CD4-positive, alpha-beta T cell (primary cell): ENCODE measurements at regions not wholly inside any gene's neighbourhood (a gene's known extent, or its start where the extent isn't known, plus 50 kb on each side); places are given as distances from the start of the nearest gene placed in this dataset.

Experiments
- ATAC-seq: fragments of 200-7000 bp; cut with Tn5 transposase; one replicate; pipeline ENCODE4 v1.10.0; 2022; ENCODE audit warnings: mild to moderate bottlenecking; ENCODE audit not compliant: poor library complexity
- CTCF ChIA-PET: fragments of 350-600 bp; sonication (Branson Sonifier 250); formaldehyde crosslinking; loops from one replicate; lab custom pipeline; 2021; ENCODE audit warnings: antibody characterized with exemption, inconsistent platforms; lab: Charles Lee
- POLR2A ChIA-PET: fragments of 350-600 bp; sonication (Branson Sonifier 250); formaldehyde crosslinking; loops from one replicate; lab custom pipeline; 2021; ENCODE audit warnings: antibody characterized with exemption, inconsistent platforms; lab: Charles Lee
- DNase-seq, 14 experiments: peaks; one replicate each; pipeline ENCODE4 v3.0.0-alpha.2; 2013 to 2020; ENCODE audit warnings: mixed read lengths in 2 of 14
- H3K27ac ChIP-seq, 2 donors: one replicate each; pipeline versions ENCODE4 v1.5.1 to v1.7.0; 2013; ENCODE audit warnings: low read length in 2 of 2, low read depth in 1 of 2, mild to moderate bottlenecking in 1 of 2
- H3K27me3 ChIP-seq, 2 experiments: 1 replicate in 1 of 2; 2 replicates in 1 of 2; pipeline versions ENCODE4 v1.6.1 to v1.7.0; 2013; ENCODE audit warnings: low read length in 2 of 2, control low read depth in 1 of 2, mild to moderate bottlenecking in 1 of 2, moderate library complexity in 1 of 2; ENCODE audit not compliant: insufficient read depth in 2 of 2, control insufficient read depth in 1 of 2
- H3K36me3 ChIP-seq: one replicate; pipeline ENCODE4 v1.6.1; 2013; ENCODE audit warnings: low read length, control low read depth; ENCODE audit not compliant: insufficient read depth
- H3K4me1 ChIP-seq: one replicate; pipeline ENCODE4 v1.6.1; 2013; ENCODE audit warnings: low read length, control low read depth; ENCODE audit not compliant: insufficient read depth
- H3K4me3 ChIP-seq: one replicate; pipeline ENCODE4 v1.5.1; 2013; ENCODE audit warnings: mild to moderate bottlenecking, low read length, moderate library complexity
- H3K9me3 ChIP-seq, 2 experiments: 1 replicate in 1 of 2; 2 replicates in 1 of 2; pipeline versions ENCODE4 v1.6.1 to v1.7.0; 2013; ENCODE audit warnings: low read length in 2 of 2, mild to moderate bottlenecking in 2 of 2, control low read depth in 1 of 2, moderate library complexity in 1 of 2; ENCODE audit not compliant: control insufficient read depth in 1 of 2, insufficient read depth in 1 of 2
- H3K27ac Mint-ChIP-seq: one replicate; pipeline ENCODE4 v1.8.0; 2020; ENCODE audit warnings: mixed read lengths
- H3K27me3 Mint-ChIP-seq: one replicate; pipeline ENCODE4 v1.8.0; 2021; ENCODE audit warnings: mixed read lengths
- H3K36me3 Mint-ChIP-seq: one replicate; pipeline ENCODE4 v1.8.0; 2021; ENCODE audit warnings: low read depth, mixed read lengths
- H3K4me1 Mint-ChIP-seq: one replicate; pipeline ENCODE4 v1.8.0; 2021; ENCODE audit warnings: low read depth, mixed read lengths
- H3K4me3 Mint-ChIP-seq: one replicate; pipeline ENCODE4 v1.8.0; 2020; ENCODE audit warnings: mild to moderate bottlenecking, mixed read lengths
- H3K9me3 Mint-ChIP-seq: one replicate; pipeline ENCODE4 v1.8.0; 2020; ENCODE audit warnings: mixed read lengths
- intact Hi-C, 2 experiments: fragments of 100-400 bp; cut with DNase I in 1 of 2; cut with micrococcal nuclease in 1 of 2; formaldehyde crosslinking; loops; one replicate each; pipeline versions ENCODE4 v1.15.1 to v1.9.0; 2023 to 2025; cut with DNase I, micrococcal nuclease
- TF ChIP-seq, protein P1 (sequence below): fragments of 200-600 bp; IDR thresholded peaks from one replicate; pipeline ENCODE4 v1.8.0; 2022; ENCODE audit warnings: antibody characterized with exemption, mild to moderate bottlenecking

DNA sequence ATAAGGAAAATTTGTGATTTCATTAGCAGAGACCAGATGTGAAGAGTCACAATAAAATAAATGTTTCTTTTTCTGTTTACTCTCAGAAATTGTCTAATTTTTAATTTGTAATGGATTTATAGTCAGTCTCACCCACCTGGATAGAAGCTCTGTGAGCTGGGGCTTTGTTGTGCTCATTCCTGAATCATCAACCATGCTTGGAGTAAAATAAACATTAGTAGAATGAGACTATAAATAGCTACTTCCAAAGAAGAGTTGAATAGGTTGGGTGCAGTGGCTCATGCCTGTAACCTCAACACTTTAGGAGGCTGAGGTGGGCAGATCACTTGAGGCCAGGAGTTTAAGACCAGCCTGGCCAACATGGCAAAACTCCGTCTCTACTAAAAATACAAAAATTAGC, 185.3 kb upstream of the FBXO33 start:
- no peaks in the 10 kb centered on the region for H3K4me1 Mint-ChIP-seq
- ChIA-PET CTCF (no interaction called here), POLR2A (no interaction called here)
- ATAC-seq (no peak), DNase-seq (no peak)
- H3K4me3 ChIP-seq: no peak overlapping the region
- TF ChIP-seq, protein P1, sequence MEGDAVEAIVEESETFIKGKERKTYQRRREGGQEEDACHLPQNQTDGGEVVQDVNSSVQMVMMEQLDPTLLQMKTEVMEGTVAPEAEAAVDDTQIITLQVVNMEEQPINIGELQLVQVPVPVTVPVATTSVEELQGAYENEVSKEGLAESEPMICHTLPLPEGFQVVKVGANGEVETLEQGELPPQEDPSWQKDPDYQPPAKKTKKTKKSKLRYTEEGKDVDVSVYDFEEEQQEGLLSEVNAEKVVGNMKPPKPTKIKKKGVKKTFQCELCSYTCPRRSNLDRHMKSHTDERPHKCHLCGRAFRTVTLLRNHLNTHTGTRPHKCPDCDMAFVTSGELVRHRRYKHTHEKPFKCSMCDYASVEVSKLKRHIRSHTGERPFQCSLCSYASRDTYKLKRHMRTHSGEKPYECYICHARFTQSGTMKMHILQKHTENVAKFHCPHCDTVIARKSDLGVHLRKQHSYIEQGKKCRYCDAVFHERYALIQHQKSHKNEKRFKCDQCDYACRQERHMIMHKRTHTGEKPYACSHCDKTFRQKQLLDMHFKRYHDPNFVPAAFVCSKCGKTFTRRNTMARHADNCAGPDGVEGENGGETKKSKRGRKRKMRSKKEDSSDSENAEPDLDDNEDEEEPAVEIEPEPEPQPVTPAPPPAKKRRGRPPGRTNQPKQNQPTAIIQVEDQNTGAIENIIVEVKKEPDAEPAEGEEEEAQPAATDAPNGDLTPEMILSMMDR: no peak
- no peaks in the 10 kb centered on the region for H3K27me3 Mint-ChIP-seq
- H3K4me3 Mint-ChIP-seq: no peak overlapping the region
- peaks cover 0 to 9% of the 10 kb centered on the region in 2 experiments for H3K9me3 ChIP-seq
- H3K27ac ChIP-seq: no peak overlapping the region
- H3K27me3 ChIP-seq: no peaks in the 10 kb centered on the region
- H3K36me3 ChIP-seq: no peaks in the 10 kb centered on the region
- no peaks in the 10 kb centered on the region for H3K4me1 ChIP-seq
- intact Hi-C loops: no loop called here
- no peaks in the 10 kb centered on the region for H3K36me3 Mint-ChIP-seq
- peaks cover 13% of the 10 kb centered on the region for H3K9me3 Mint-ChIP-seq
- no peak overlapping the region for H3K27ac Mint-ChIP-seq

GRCh38 chr14:39615352-39615751, 183.1 kb upstream of the FBXO33 start:
- Mint-ChIP-seq H3K27me3 (no peaks in the 10 kb centered on the region), H3K9me3 (peaks cover 11% of the 10 kb centered on the region), H3K27ac (no peak overlapping the region), H3K36me3 (no peaks in the 10 kb centered on the region), H3K4me1 (no peaks in the 10 kb centered on the region), H3K4me3 (no peak overlapping the region)
- no peak for ATAC-seq
- CTCF ChIA-PET: no interaction called here
- DNase-seq: no peak
- Histone ChIP-seq H3K27me3 (no peaks in the 10 kb centered on the region), H3K4me1 (no peaks in the 10 kb centered on the region), H3K4me3 (no peak overlapping the region), H3K36me3 (no peaks in the 10 kb centered on the region), H3K27ac (no peak overlapping the region), H3K9me3 (peaks cover 0 to 9% of the 10 kb centered on the region in 2 experiments)
- POLR2A ChIA-PET: no interaction called here
- TF ChIP-seq, protein P1: no peak
- intact Hi-C loops: no loop called here

GRCh38 chr14:39614297-39614923, 182.2 kb upstream of the FBXO33 start:
- DNase-seq (no peak), ATAC-seq (no peak)
- Histone ChIP-seq H3K27me3 (no peaks in the 10 kb centered on the region), H3K4me3 (no peak overlapping the region), H3K36me3 (no peaks in the 10 kb centered on the region), H3K27ac (no peak overlapping the region), H3K9me3 (peaks cover 0 to 13% of the 10 kb centered on the region in 2 experiments), H3K4me1 (no peaks in the 10 kb centered on the region)
- Mint-ChIP-seq H3K9me3 (peaks cover 11% of the 10 kb centered on the region), H3K4me3 (no peak overlapping the region), H3K36me3 (no peaks in the 10 kb centered on the region), H3K4me1 (no peaks in the 10 kb centered on the region), H3K27me3 (no peaks in the 10 kb centered on the region), H3K27ac (no peak overlapping the region)
- ChIA-PET POLR2A (interaction anchor here (0.8 kb wide), 1 partner anchor 376 kb away, joined by 3 read pairs; no protein-coding TSS in a partner anchor), CTCF (no interaction called here)
- TF ChIP-seq, protein P1: no peak
- intact Hi-C loops: no loop called here
